ENCODE measurements at regions not wholly inside any gene's neighbourhood (a gene's known extent, or its start where the extent isn't known, plus 50 kb on each side); places are given as distances from the start of the nearest gene placed in this dataset.

- H3K79me2 ChIP-seq (ENCODE audit: insufficient read depth), result no peaks in the 10 kb centered on the region
- no peaks in the 10 kb centered on the region for H3K4me1 ChIP-seq (ENCODE audit: control insufficient read depth in 1 of 2, insufficient read depth in 2 of 2, low read depth in 1 of 2, low read length in 1 of 2)
- H3K36me3 ChIP-seq (replicated peaks in 1 of 2; ENCODE audit: control insufficient read depth in 1 of 2, insufficient read depth in 2 of 2, low read length in 1 of 2), result no peaks in the 10 kb centered on the region
- no peak overlapping the region for H3K4me2 ChIP-seq
- no peak overlapping the region for H3K4me3 ChIP-seq (ENCODE audit: low read depth in 2 of 2, low read length in 1 of 2)
- ChIA-PET POLR2A (no interaction called here), CTCF (no interaction called here)
- no peaks in the 10 kb centered on the region for H4K20me1 ChIP-seq (ENCODE audit: insufficient read depth)
- H3K9me3 ChIP-seq, result no peaks in the 10 kb centered on the region
- no peaks in the 10 kb centered on the region for H3K9me2 ChIP-seq
- no peak for TF ChIP-seq TEAD4 (IDR thresholded peaks at IDR 0.05; ENCODE audit: borderline replicate concordance, insufficient read depth)
- TF ChIP-seq USF2 (IDR thresholded peaks at IDR 0.05; ENCODE audit: borderline replicate concordance, low read depth, low read length), result no peak
- no peak for TF ChIP-seq CHD2 (IDR thresholded peaks at IDR 0.05; ENCODE audit: low read length, partially characterized antibody)
- no peak for TF ChIP-seq RFX5 (IDR thresholded peaks at IDR 0.05; ENCODE audit: low read length)
- no peak for TF ChIP-seq NFIC (IDR thresholded peaks at IDR 0.05; ENCODE audit: borderline replicate concordance)
- TF ChIP-seq MEF2A (IDR thresholded peaks at IDR 0.05; ENCODE audit: borderline replicate concordance, low read depth), result no peak
- no peak for TF ChIP-seq POLR2AphosphoS5 (IDR thresholded peaks at IDR 0.05; ENCODE audit: low read depth, low read length)
- TF ChIP-seq USF1 (IDR thresholded peaks at IDR 0.05; ENCODE audit: borderline replicate concordance, low read depth), result no peak
- no peak for TF ChIP-seq GABPA (IDR thresholded peaks at IDR 0.05; ENCODE audit: low read depth)
- no peak for TF ChIP-seq MAX (IDR thresholded peaks at IDR 0.05; ENCODE audit: low read depth)
- TF ChIP-seq RXRA (IDR thresholded peaks at IDR 0.05; ENCODE audit: borderline replicate concordance, low read depth), result no peak
- no peak for TF ChIP-seq TAF1 (IDR thresholded peaks at IDR 0.05; ENCODE audit: borderline replicate concordance, low read depth, low read length)
- no peak for TF ChIP-seq YY1 (IDR thresholded peaks at IDR 0.05; ENCODE audit: low read depth)
- TF ChIP-seq RAD21 (IDR thresholded peaks at IDR 0.05; ENCODE audit: low read length), result no peak
- TF ChIP-seq, protein P1, sequence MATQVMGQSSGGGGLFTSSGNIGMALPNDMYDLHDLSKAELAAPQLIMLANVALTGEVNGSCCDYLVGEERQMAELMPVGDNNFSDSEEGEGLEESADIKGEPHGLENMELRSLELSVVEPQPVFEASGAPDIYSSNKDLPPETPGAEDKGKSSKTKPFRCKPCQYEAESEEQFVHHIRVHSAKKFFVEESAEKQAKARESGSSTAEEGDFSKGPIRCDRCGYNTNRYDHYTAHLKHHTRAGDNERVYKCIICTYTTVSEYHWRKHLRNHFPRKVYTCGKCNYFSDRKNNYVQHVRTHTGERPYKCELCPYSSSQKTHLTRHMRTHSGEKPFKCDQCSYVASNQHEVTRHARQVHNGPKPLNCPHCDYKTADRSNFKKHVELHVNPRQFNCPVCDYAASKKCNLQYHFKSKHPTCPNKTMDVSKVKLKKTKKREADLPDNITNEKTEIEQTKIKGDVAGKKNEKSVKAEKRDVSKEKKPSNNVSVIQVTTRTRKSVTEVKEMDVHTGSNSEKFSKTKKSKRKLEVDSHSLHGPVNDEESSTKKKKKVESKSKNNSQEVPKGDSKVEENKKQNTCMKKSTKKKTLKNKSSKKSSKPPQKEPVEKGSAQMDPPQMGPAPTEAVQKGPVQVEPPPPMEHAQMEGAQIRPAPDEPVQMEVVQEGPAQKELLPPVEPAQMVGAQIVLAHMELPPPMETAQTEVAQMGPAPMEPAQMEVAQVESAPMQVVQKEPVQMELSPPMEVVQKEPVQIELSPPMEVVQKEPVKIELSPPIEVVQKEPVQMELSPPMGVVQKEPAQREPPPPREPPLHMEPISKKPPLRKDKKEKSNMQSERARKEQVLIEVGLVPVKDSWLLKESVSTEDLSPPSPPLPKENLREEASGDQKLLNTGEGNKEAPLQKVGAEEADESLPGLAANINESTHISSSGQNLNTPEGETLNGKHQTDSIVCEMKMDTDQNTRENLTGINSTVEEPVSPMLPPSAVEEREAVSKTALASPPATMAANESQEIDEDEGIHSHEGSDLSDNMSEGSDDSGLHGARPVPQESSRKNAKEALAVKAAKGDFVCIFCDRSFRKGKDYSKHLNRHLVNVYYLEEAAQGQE (IDR thresholded peaks at IDR 0.05; ENCODE audit: low read depth, low read length), result no peak
- TF ChIP-seq TCF12 (IDR thresholded peaks at IDR 0.05), result no peak
- no peak for TF ChIP-seq EP300 (IDR thresholded peaks at IDR 0.05; ENCODE audit: borderline replicate concordance in 1 of 2, low read depth in 1 of 2, low read length in 1 of 2)
- H3K9ac ChIP-seq, result no peak overlapping the region
- no peaks in the 10 kb centered on the region for H3K27me3 ChIP-seq (ENCODE audit: insufficient read depth)
- no peaks in the 10 kb centered on the region for H3F3A ChIP-seq (replicated peaks; ENCODE audit: insufficient read depth)
- WGBS (ENCODE audit: low lambda C conversion rate), result 62% methylated on average over 9 of the region's 9 CpGs
- no peak overlapping the region for H3K27ac ChIP-seq (ENCODE audit: low read depth in 2 of 2, low read length in 1 of 2)
- no peak overlapping the region for H2AFZ ChIP-seq (ENCODE audit: low read depth)
- DNase-seq, result no peak
Observed at GRCh38 chr2:128788636-128789220, 470.1 kb upstream of the HS6ST1 start.

All from SK-N-SH (cell line).